GM18909 (cell line): ENCODE measurements at regions not wholly inside any gene's neighbourhood (a gene's known extent, or its start where the extent isn't known, plus 50 kb on each side); places are given as distances from the start of the nearest gene placed in this dataset.
A peak's percentile ranks its signal among the peaks of the same experiment; 100 is the strongest.
"Not testable (repeated sequence)": the region's sequence is repeated elsewhere in the genome, so short reads cannot be mapped to it uniquely, and the experiment has no call there.

Source experiments
- ATAC-seq: cut with Tn5 transposase; IDR thresholded peaks from one replicate; pipeline ENCODE4 v1.9.1; 2021; ENCODE audit warnings: mild to moderate bottlenecking; ENCODE audit not compliant: unreplicated experiment, poor library complexity

GRCh38 chr17:64732336-64733006, 70.4 kb upstream of the SMURF2 start:
- ATAC-seq = no peak

DNA sequence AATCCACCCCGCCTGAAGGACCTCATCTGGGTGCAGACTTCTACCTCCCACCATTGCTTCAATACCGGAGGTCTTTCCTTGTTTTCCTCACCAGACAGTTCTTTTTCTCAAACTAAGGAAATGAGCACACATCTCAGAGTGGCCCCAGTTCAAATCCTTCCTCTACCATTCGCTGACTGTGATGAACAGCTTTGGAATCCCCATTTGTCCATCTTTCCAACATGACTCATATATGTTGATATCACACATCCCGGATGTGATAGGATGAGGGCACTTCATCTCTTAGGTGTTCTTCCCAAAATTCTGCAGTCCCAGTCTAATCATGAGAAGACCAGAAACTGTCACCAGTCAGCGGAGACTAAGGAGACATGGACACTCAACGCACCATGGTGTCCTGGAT, 67.9 kb upstream of the SMURF2 start:
- not testable (repeated sequence) for ATAC-seq

GRCh38 chr17:64729201-64729600, 67.1 kb upstream of the SMURF2 start:
- ATAC-seq = no peak

- ATAC-seq = no peak
Observed at GRCh38 chr17:64728041-64728695, 66.1 kb upstream of the SMURF2 start.

- not testable (repeated sequence) for ATAC-seq
Observed at GRCh38 chr17:64726025-64726424, 63.9 kb upstream of the SMURF2 start.

- not testable (repeated sequence) for ATAC-seq
Observed at GRCh38 chr17:64724246-64724645, 62.1 kb upstream of the SMURF2 start.

DNA sequence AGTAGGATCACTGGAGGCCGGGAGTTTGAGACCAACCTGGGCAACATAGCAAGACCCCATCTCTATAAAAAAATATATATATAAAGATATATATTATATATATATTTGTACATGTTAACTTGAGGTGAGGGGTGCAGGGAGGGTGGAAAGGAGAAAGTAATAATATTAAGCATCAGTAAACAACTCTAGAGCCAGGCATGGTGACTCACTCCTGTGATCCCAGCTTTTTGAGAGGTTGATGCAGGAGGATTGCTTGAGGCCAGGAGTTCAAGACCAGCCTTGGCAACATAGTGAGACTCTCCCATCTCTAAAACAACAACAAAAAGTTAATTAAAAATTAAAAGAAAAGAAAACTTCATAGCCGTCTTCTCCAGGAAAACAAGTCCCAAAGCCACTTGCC, 61.7 kb upstream of the SMURF2 start:
- ATAC-seq = no peak

DNA sequence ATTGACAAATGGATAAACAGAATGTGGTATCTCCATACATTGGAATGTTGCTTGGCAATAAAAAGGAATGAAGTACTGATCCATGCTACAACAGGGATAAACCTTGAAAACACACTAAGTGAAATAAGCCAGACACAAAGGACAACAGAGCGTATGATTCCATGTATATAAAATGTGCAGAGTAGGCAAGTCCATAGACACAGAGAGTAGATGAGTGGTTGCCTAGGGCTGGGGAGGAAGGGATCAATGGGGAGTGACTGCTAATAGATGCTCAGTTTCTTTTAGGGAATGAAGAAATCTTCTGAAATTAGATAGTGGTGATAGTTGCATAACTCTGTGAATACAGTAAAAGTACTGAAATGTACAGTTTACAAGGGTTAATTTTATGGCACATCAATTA, 59.4 kb upstream of the SMURF2 start:
- ATAC-seq = not testable (repeated sequence)

DNA sequence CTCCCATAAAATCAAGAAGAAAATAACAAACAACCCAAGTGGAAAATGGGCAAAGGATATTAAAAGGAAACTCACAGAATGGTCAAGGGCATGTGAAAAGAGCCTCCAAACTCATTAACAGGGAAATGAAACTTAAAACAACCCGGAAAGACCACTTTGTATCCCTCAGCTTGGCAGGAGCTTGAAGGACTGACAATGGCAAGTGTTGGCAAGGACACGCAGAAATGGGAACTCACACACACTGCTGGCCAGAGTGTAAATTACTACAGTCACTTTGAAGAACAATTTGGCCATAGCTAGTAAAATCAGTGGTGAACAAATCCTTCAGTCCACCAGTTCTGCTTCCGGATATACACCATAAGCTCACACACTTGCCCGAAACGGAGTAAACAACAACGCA, 58.1 kb upstream of the SMURF2 start:
- ATAC-seq = not testable (repeated sequence)

DNA sequence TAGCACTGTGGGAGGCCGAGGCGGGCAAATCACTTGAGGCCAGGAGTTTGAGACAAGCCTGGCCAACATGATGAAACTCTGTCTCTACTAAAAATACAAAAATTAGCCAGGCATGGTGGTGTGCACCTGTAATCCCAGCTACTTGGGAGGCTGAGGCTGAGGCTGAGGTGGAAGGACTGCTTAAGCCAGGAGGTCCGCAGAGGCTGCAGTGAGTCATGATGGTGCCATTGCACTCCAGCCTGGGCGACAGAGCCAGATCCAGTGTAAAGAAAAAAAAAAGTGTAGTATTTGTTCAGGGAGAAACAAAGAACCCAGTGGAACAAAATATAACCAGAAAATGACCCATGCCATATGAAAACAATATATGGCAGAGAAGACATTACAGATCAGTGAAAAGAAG, 57.4 kb upstream of the SMURF2 start:
- not testable (repeated sequence) for ATAC-seq

- not testable (repeated sequence) for ATAC-seq
Observed at GRCh38 chr17:64718816-64719215, 56.7 kb upstream of the SMURF2 start.

DNA sequence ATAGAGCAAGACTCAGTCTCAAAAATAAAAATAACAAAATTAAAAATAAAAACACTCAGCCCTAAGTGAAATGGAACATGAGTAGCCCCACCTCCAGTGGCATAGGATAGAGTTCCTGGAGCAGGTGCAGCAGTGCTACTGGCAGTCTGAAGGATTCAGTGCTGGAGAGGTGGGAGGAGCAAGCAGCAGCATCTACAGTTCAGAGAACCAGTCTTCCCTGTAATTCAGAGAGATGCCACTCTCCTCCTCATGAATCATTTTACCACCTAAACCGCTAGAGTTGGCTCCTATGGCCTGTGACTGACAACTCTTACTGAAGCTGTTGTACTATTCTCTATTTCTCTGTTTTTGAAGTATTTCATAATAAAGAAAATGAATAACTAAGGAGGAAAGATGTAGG, 56.0 kb upstream of the SMURF2 start:
- ATAC-seq = no peak

- not testable (repeated sequence) for ATAC-seq
Observed at GRCh38 chr17:64716496-64716895, 54.4 kb upstream of the SMURF2 start.

GRCh38 chr17:64713786-64714185, 51.7 kb upstream of the SMURF2 start:
- not testable (repeated sequence) for ATAC-seq

DNA sequence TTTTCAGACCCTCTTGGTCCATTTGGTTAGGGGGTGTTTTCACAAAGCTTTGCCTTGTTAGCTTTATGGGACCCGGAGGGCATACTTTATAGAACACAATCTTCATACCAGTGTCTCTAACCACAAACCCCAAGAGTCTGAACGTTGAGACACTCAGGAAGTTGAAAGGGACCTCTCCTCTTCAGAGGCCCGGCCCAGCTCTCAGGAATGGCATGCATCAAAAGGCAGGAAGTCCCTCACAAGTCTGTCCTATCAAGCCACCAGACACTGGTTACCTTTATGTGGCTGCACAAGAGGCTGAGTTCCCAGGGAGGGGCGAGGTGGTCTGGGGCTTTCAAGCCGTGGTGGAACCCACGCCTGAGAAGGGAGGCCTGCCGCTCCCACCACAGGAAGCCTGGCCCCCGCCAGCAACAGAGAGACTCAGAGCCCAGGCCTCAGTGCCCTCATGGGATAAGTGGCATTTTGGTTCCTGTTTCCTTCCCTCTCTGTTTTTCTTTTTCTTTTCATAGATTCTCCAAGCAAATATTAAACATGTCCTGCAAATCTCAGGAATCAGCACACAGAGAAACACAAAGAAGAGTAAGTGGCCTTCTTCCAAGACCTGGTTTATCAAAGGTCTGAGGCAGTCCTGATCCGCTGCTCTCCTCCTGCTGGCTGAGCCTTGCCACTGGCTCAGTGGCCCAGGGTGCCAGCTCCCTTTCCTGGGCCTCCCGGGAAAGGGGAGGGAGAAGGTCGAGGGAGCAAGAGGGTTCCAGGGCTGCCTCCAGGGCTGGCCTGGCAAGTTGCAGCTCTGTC, 50.6 kb upstream of the SMURF2 start:
- peak; percentile 89 for ATAC-seq
